ENCODE measurements at regions not wholly inside any gene's neighbourhood (a gene's known extent, or its start where the extent isn't known, plus 50 kb on each side); places are given as distances from the start of the nearest gene placed in this dataset.

GRCh38 chrX:128601706-128602105 lies 549.5 kb upstream of the ACTRT1 start:
- no peak for DNase-seq (ENCODE audit: extremely low read depth, low read depth)
- no peak for TF ChIP-seq CTCF (IDR thresholded peaks at IDR 0.05; ENCODE audit: low read depth, low read length)

DNA sequence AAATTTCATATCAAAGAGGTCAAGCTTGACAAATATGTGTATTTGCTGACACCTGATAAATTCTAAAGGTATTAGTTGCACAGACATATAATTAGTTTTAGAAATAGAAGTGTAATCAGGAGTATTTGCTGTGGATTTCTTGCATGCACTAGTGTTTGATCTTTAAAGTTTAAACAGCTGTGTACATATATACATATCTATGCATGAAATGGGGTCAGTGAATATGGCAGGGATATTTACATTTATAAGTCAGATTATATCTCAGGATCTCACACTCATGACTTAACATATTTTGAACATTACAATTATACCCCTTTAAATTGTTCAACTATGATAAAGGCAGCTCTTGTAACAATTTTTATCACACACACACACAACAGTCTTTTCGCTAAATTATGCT lies 547.4 kb upstream of the ACTRT1 start:
- no peak for TF ChIP-seq CTCF (IDR thresholded peaks at IDR 0.05; ENCODE audit: low read depth, low read length)
- no peak for DNase-seq (ENCODE audit: extremely low read depth, low read depth)

DNA sequence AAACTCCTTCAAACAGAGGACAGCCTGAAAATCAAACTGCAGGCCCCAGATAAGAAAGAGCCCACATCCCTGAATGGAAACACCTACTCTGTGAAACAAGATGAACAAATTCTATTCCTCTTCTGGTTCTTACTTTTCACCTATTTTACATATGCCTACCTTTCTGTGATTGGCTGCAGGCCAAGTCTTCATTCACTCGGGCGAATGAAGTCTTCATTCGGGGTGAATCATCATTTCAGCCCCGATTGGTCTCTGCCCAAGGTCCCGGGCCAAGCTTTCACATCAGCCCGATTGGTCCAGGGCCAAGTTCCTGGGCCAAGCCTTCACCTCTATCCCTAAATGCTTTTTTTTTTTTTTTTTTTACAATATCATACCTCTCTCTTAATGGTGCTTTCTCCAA lies 529.8 kb upstream of the ACTRT1 start:
- no peak for DNase-seq (ENCODE audit: extremely low read depth, low read depth)
- TF ChIP-seq CTCF (IDR thresholded peaks at IDR 0.05; ENCODE audit: low read depth, low read length): no peak

- TF ChIP-seq CTCF (IDR thresholded peaks at IDR 0.05; ENCODE audit: low read depth, low read length): no peak
- no peak for DNase-seq (ENCODE audit: extremely low read depth, low read depth)
These were observed 529.4 kb upstream of the ACTRT1 start for GRCh38 chrX:128581615-128582014.

GRCh38 chrX:128543114-128543513 lies 490.9 kb upstream of the ACTRT1 start:
- no peak for DNase-seq (ENCODE audit: extremely low read depth, low read depth)
- TF ChIP-seq CTCF (IDR thresholded peaks at IDR 0.05; ENCODE audit: low read depth, low read length): no peak

DNA sequence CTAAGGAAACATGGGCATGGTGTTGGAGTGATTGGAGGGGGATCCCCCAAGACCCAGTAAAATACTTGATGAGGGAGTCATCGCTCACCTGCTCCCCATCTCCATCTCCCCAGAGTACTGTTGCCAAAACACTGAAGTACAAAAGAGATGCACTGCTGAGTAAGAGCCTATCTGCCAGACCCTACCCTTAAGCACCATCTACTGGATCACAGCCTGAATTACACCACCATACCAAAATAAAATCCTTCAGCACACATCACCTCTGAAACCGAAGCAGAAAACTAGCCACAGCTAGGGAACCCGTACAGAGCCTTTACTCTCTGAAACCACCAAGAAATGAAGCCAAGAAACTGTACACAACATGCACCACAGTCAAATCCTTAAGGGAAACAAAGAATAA lies 466.3 kb upstream of the ACTRT1 start:
- no peak for DNase-seq (ENCODE audit: extremely low read depth, low read depth)
- no peak; the same call in 1 of the 2 replicates for TF ChIP-seq CTCF (IDR thresholded peaks at IDR 0.05; ENCODE audit: low read depth, low read length)

DNA sequence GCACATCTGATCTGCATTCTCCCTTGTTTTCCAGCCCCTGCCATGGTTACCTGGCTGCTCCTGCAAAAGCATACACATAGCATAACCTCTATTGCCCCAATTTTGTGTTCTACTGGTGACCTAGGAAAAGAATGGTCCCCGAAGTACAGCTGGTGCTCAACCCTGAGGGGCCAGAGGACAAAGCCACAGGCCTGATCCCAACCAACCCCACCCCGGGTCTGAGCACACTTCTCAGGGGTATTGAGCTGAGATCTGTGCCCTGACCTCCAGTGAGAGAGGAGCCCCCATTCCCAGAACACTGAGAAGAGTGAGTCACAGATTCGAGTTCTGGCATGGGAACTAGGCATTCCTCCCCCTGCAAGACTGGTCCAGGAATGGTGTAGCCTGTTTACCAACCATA lies 465.5 kb upstream of the ACTRT1 start:
- no peak for TF ChIP-seq CTCF (IDR thresholded peaks at IDR 0.05; ENCODE audit: low read depth, low read length)

More for the DNA sequence above, 465.5 kb upstream of the ACTRT1 start:
- DNase-seq (ENCODE audit: extremely low read depth, low read depth): no peak
